Mesendoderm (in vitro differentiated cells): ENCODE measurements at regions not wholly inside any gene's neighbourhood (a gene's known extent, or its start where the extent isn't known, plus 50 kb on each side); places are given as distances from the start of the nearest gene placed in this dataset.
"Not testable (repeated sequence)": the region's sequence is repeated elsewhere in the genome, so short reads cannot be mapped to it uniquely, and the experiment has no call there.

ENCODE experiments used
- DNase-seq: peaks from one replicate; pipeline ENCODE4 v3.0.0; 2013
- H2AK5ac ChIP-seq: 2 replicates; pipeline ENCODE4 v1.6.1; 2013; ENCODE audit warnings: low read length, inconsistent platforms
- H2BK120ac ChIP-seq: 2 replicates; pipeline ENCODE4 v1.6.1; 2013; ENCODE audit warnings: low read depth, mild to moderate bottlenecking, low read length, moderate library complexity, mixed read lengths
- H2BK15ac ChIP-seq: replicated peaks from 2 replicates; pipeline ENCODE4 v1.6.1; 2013; ENCODE audit warnings: low read depth, mild to moderate bottlenecking, moderate library complexity
- H2BK5ac ChIP-seq: 2 replicates; pipeline ENCODE4 v1.6.1; 2013; ENCODE audit warnings: low read length, inconsistent platforms
- H3K18ac ChIP-seq: 2 replicates; pipeline ENCODE4 v1.6.1; 2013; ENCODE audit warnings: mild to moderate bottlenecking, low read length, mixed read lengths
- H3K23ac ChIP-seq: one replicate; pipeline ENCODE4 v1.6.1; 2013; ENCODE audit warnings: low read length
- H3K27ac ChIP-seq: 2 replicates; pipeline ENCODE4 v1.5.1; 2013; ENCODE audit warnings: low read depth, mild to moderate bottlenecking, inconsistent platforms, low read length, moderate library complexity
- H3K27me3 ChIP-seq: 2 replicates; pipeline ENCODE4 v1.6.1; 2013; ENCODE audit warnings: low read length, control low read depth, mild to moderate bottlenecking, inconsistent platforms; ENCODE audit not compliant: insufficient read depth, poor library complexity
- H3K36me3 ChIP-seq: 2 replicates; pipeline ENCODE4 v1.6.1; 2013; ENCODE audit warnings: low read length, inconsistent platforms; ENCODE audit not compliant: control insufficient read depth, insufficient read depth
- H3K4ac ChIP-seq: one replicate; pipeline ENCODE4 v1.6.1; 2013; ENCODE audit warnings: low read depth, mild to moderate bottlenecking, low read length, moderate library complexity
- H3K4me1 ChIP-seq: 2 replicates; pipeline ENCODE4 v1.6.1; 2013; ENCODE audit warnings: low read depth, low read length, inconsistent platforms; ENCODE audit not compliant: control insufficient read depth
- H3K4me2 ChIP-seq: 2 replicates; pipeline ENCODE4 v1.6.1; 2013; ENCODE audit warnings: low read length
- H3K4me3 ChIP-seq: 2 replicates; pipeline ENCODE4 v1.5.1; 2013; ENCODE audit warnings: mild to moderate bottlenecking, low read length
- H3K56ac ChIP-seq: one replicate; pipeline ENCODE4 v1.6.1; 2013; ENCODE audit warnings: low read length
- H3K79me1 ChIP-seq: 2 replicates; pipeline ENCODE4 v1.6.1; 2013; ENCODE audit warnings: low read length, inconsistent platforms
- H3K79me2 ChIP-seq: 2 replicates; pipeline ENCODE4 v1.6.1; 2013; ENCODE audit warnings: mild to moderate bottlenecking, low read length; ENCODE audit not compliant: control insufficient read depth, insufficient read depth
- H3K9ac ChIP-seq: 2 replicates; pipeline ENCODE4 v1.6.1; 2013; ENCODE audit warnings: low read length, inconsistent platforms
- H4K5ac ChIP-seq: one replicate; pipeline ENCODE4 v1.6.1; 2013; ENCODE audit warnings: low read length
- H4K8ac ChIP-seq: one replicate; pipeline ENCODE4 v1.6.1; 2013; ENCODE audit warnings: low read depth, mild to moderate bottlenecking, control low read depth, low read length, moderate library complexity
- WGBS: extraction: QIAGEN DNeasy Blood & Tissue Kit; methylation state at CpG from one replicate; pipeline ENCODE4 v1.1.7; 2013; ENCODE audit warnings: low lambda C conversion rate, missing lambda C conversion rate; ENCODE audit not compliant: insufficient coverage; ENCODE audit errors: extremely low coverage; 5-methylcytosine and 5-hydroxymethylcytosine counted together

- no peak overlapping the region for H3K27ac ChIP-seq
- H4K5ac ChIP-seq = no peak overlapping the region
- H3K56ac ChIP-seq = no peak overlapping the region
- H3K4me1 ChIP-seq = no peaks in the 10 kb centered on the region
- no peak overlapping the region for H3K4ac ChIP-seq
- no peak overlapping the region for H2BK15ac ChIP-seq
- H3K79me1 ChIP-seq = no peaks in the 10 kb centered on the region
- H3K36me3 ChIP-seq = no peaks in the 10 kb centered on the region
- no peak overlapping the region for H3K9ac ChIP-seq
- no CpG with 5 or more reads among the region's 22 CpGs for WGBS
- H2AK5ac ChIP-seq = no peak overlapping the region
- no peak overlapping the region for H3K4me2 ChIP-seq
- H3K4me3 ChIP-seq = no peak overlapping the region
- H3K79me2 ChIP-seq = no peaks in the 10 kb centered on the region
- no peak overlapping the region for H2BK120ac ChIP-seq
- no peak overlapping the region for H3K18ac ChIP-seq
- H3K27me3 ChIP-seq = no peaks in the 10 kb centered on the region
- no peak overlapping the region for H2BK5ac ChIP-seq
- H4K8ac ChIP-seq = no peak overlapping the region
- H3K23ac ChIP-seq = no peak overlapping the region
- no peak for DNase-seq
Measured at GRCh38 chr22:48403521-48404403, 1423.9 kb downstream of the BRD1 start.

- H3K18ac ChIP-seq = no peak overlapping the region
Measured at GRCh38 chr22:48402591-48403031, 1425.1 kb downstream of the BRD1 start.

GRCh38 chr22:48401523-48401922, 1426.2 kb downstream of the BRD1 start:
- not testable (repeated sequence) for H4K8ac ChIP-seq, H3K18ac ChIP-seq, H2BK15ac ChIP-seq, H4K5ac ChIP-seq, H2BK5ac ChIP-seq, H3K79me1 ChIP-seq, H3K27ac ChIP-seq, H2BK120ac ChIP-seq, H2AK5ac ChIP-seq, H3K23ac ChIP-seq, H3K4me1 ChIP-seq, DNase-seq, H3K79me2 ChIP-seq, H3K56ac ChIP-seq, H3K36me3 ChIP-seq, H3K4ac ChIP-seq, H3K27me3 ChIP-seq, H3K4me2 ChIP-seq, H3K9ac ChIP-seq, H3K4me3 ChIP-seq
- no CpG with 5 or more reads among the region's 1 CpG for WGBS

More at GRCh38 chr22:48402591-48403031, 1425.1 kb downstream of the BRD1 start:
- no peak overlapping the region for H3K56ac ChIP-seq
- H3K79me2 ChIP-seq = no peaks in the 10 kb centered on the region
- no peaks in the 10 kb centered on the region for H3K79me1 ChIP-seq
- H2BK120ac ChIP-seq = no peak overlapping the region
- no peak overlapping the region for H2BK15ac ChIP-seq
- H3K27me3 ChIP-seq = no peaks in the 10 kb centered on the region
- no peak overlapping the region for H3K9ac ChIP-seq
- no peak overlapping the region for H4K5ac ChIP-seq
- H2AK5ac ChIP-seq = no peak overlapping the region
- no peak overlapping the region for H3K27ac ChIP-seq
- H3K4ac ChIP-seq = no peak overlapping the region
- H3K4me1 ChIP-seq = no peaks in the 10 kb centered on the region
- no peak overlapping the region for H3K4me3 ChIP-seq
- no peak for DNase-seq
- no peak overlapping the region for H3K4me2 ChIP-seq
- no peaks in the 10 kb centered on the region for H3K36me3 ChIP-seq
- no CpG with 5 or more reads among the region's 21 CpGs for WGBS
- H4K8ac ChIP-seq = no peak overlapping the region
- no peak overlapping the region for H2BK5ac ChIP-seq
- no peak overlapping the region for H3K23ac ChIP-seq

GRCh38 chr22:48398181-48398905, 1429.3 kb downstream of the BRD1 start:
- no peak overlapping the region for H4K8ac ChIP-seq
- no peak overlapping the region for H2BK120ac ChIP-seq
- H3K18ac ChIP-seq = no peak overlapping the region
- no peaks in the 10 kb centered on the region for H3K79me2 ChIP-seq
- no peak overlapping the region for H3K9ac ChIP-seq
- H3K4ac ChIP-seq = no peak overlapping the region
- no peaks in the 10 kb centered on the region for H3K36me3 ChIP-seq
- DNase-seq = no peak
- no CpG with 5 or more reads among the region's 11 CpGs for WGBS
- H3K56ac ChIP-seq = no peak overlapping the region
- no peak overlapping the region for H3K27ac ChIP-seq
- no peak overlapping the region for H2AK5ac ChIP-seq
- no peaks in the 10 kb centered on the region for H3K27me3 ChIP-seq
- no peaks in the 10 kb centered on the region for H3K79me1 ChIP-seq
- no peak overlapping the region for H2BK15ac ChIP-seq
- no peak overlapping the region for H3K4me2 ChIP-seq
- no peak overlapping the region for H4K5ac ChIP-seq
- H3K23ac ChIP-seq = no peak overlapping the region
- no peak overlapping the region for H3K4me3 ChIP-seq
- H2BK5ac ChIP-seq = no peak overlapping the region
- no peaks in the 10 kb centered on the region for H3K4me1 ChIP-seq

- no peak overlapping the region for H2BK15ac ChIP-seq
- no peak overlapping the region for H3K4ac ChIP-seq
- no peak overlapping the region for H2AK5ac ChIP-seq
- no peaks in the 10 kb centered on the region for H3K27me3 ChIP-seq
- H2BK5ac ChIP-seq = no peak overlapping the region
- H3K36me3 ChIP-seq = no peaks in the 10 kb centered on the region
- H3K79me1 ChIP-seq = no peaks in the 10 kb centered on the region
- no peak overlapping the region for H3K4me2 ChIP-seq
- no peak overlapping the region for H2BK120ac ChIP-seq
- H3K4me3 ChIP-seq = no peak overlapping the region
- no peak overlapping the region for H4K5ac ChIP-seq
- no peak overlapping the region for H3K9ac ChIP-seq
- DNase-seq = no peak
- no peak overlapping the region for H3K23ac ChIP-seq
- no peaks in the 10 kb centered on the region for H3K4me1 ChIP-seq
- no peak overlapping the region for H4K8ac ChIP-seq
- H3K79me2 ChIP-seq = no peaks in the 10 kb centered on the region
- no CpG with 5 or more reads among the region's 16 CpGs for WGBS
- H3K18ac ChIP-seq = no peak overlapping the region
- H3K56ac ChIP-seq = no peak overlapping the region
- no peak overlapping the region for H3K27ac ChIP-seq
Measured at GRCh38 chr22:48397531-48398180, 1430.0 kb downstream of the BRD1 start.
